Fibroblast of lung (primary cell): ENCODE measurements at regions not wholly inside any gene's neighbourhood (a gene's known extent, or its start where the extent isn't known, plus 50 kb on each side); places are given as distances from the start of the nearest gene placed in this dataset.
A peak's percentile ranks its signal among the peaks of the same experiment; 100 is the strongest.

Experiments
- DNase-seq, 2 donors: peaks; one replicate each; pipeline versions ENCODE4 v3.0.0 to v3.0.0-alpha.2; 2010; ENCODE audit warnings: low read depth in 2 of 2
- H2AFZ ChIP-seq: 2 replicates; pipeline ENCODE4 v1.5.1; 2012; ENCODE audit warnings: low read length, control low read depth, inconsistent platforms
- H3K27ac ChIP-seq: 2 replicates; pipeline ENCODE4 v1.5.1; 2011; ENCODE audit warnings: low read length, control low read depth; ENCODE audit not compliant: insufficient read depth
- H3K27me3 ChIP-seq: 2 replicates; pipeline ENCODE4 v1.5.1; 2011; ENCODE audit warnings: mild to moderate bottlenecking, low read length; ENCODE audit not compliant: control insufficient read depth, insufficient read depth
- H3K36me3 ChIP-seq: 2 replicates; pipeline ENCODE4 v1.5.1; 2011; ENCODE audit warnings: low read length; ENCODE audit not compliant: control insufficient read depth, insufficient read depth
- H3K4me1 ChIP-seq: 2 replicates; pipeline ENCODE4 v1.5.1; 2011; ENCODE audit warnings: low read length; ENCODE audit not compliant: control insufficient read depth, insufficient read depth; ENCODE audit errors: extremely low read depth
- H3K4me2 ChIP-seq: 2 replicates; pipeline ENCODE4 v1.5.1; 2011; ENCODE audit warnings: low read length, control low read depth; ENCODE audit not compliant: insufficient read depth; ENCODE audit errors: extremely low read depth
- H3K4me3 ChIP-seq, 4 experiments: fragments of 200-600 bp in 1 of 4; sonication (generic) in 1 of 4; replicated peaks in 1 of 4; 2 replicates each; pipeline ENCODE4 v1.5.1; 2011 to 2016; ENCODE audit warnings: low read length in 4 of 4, low read depth in 3 of 4, mild to moderate bottlenecking in 3 of 4, control low read depth in 2 of 4, inconsistent platforms in 1 of 4, mixed read lengths in 1 of 4; ENCODE audit not compliant: insufficient read depth in 1 of 4; ENCODE audit errors: control extremely low read depth in 1 of 4
- H3K79me2 ChIP-seq: 2 replicates; pipeline ENCODE4 v1.5.1; 2012; ENCODE audit warnings: mild to moderate bottlenecking, low read length, inconsistent platforms; ENCODE audit not compliant: control insufficient read depth, insufficient read depth
- H3K9ac ChIP-seq: 2 replicates; pipeline ENCODE4 v1.5.1; 2011; ENCODE audit warnings: mild to moderate bottlenecking, low read length, control low read depth; ENCODE audit not compliant: insufficient read depth
- H3K9me3 ChIP-seq: 2 replicates; pipeline ENCODE4 v1.5.1; 2012; ENCODE audit warnings: low read depth, low read length; ENCODE audit not compliant: control insufficient read depth, insufficient read depth
- H4K20me1 ChIP-seq: 2 replicates; pipeline ENCODE4 v1.5.1; 2011; ENCODE audit warnings: low read length; ENCODE audit not compliant: control insufficient read depth, insufficient read depth; ENCODE audit errors: extremely low read depth
- CTCF ChIP-seq, 2 donors: IDR thresholded peaks in 1 of 2; conservative IDR thresholded peaks in 1 of 2; 1 replicate in 1 of 2; 2 replicates in 1 of 2; pipeline ENCODE4 v1.5.1; 2011 to 2012; ENCODE audit warnings: low read length in 2 of 2, control low read depth in 1 of 2, inconsistent platforms in 1 of 2, low read depth in 1 of 2, mild to moderate bottlenecking in 1 of 2
- EZH2 ChIP-seq: IDR thresholded peaks from 2 replicates; pipeline ENCODE4 v1.5.1; 2012; ENCODE audit warnings: low read length, control low read depth, mild to moderate bottlenecking; ENCODE audit errors: missing control alignments

- peak overlapping the region; percentile 11 for H3K4me2 ChIP-seq
These were observed 407.0 kb downstream of the ENC1 start for GRCh38 chr5:74233571-74233970.

GRCh38 chr5:74233091-74233490, 407.4 kb downstream of the ENC1 start:
- H3K9me3 ChIP-seq: no peaks in the 10 kb centered on the region
- TF ChIP-seq EZH2 (no peak), CTCF (conservative IDR thresholded peaks at IDR 0.05 in 1 of 2, IDR thresholded peaks at IDR 0.05 in 1 of 2; ENCODE audit: low read depth in 1 of 2, low read length in 2 of 2) (no peak)
- H3K27ac ChIP-seq: no peak overlapping the region
- H3K4me2 ChIP-seq: peak overlapping the region; percentile 11
- H3K36me3 ChIP-seq: no peaks in the 10 kb centered on the region
- no peaks in the 10 kb centered on the region for H3K79me2 ChIP-seq
- H2AFZ ChIP-seq: no peak overlapping the region
- no peaks in the 10 kb centered on the region for H3K27me3 ChIP-seq
- H3K4me1 ChIP-seq: peaks cover 9% of the 10 kb centered on the region
- no peak for DNase-seq
- H3K9ac ChIP-seq: no peak overlapping the region
- H4K20me1 ChIP-seq: no peaks in the 10 kb centered on the region
- H3K4me3 ChIP-seq: no peak overlapping the region

More at GRCh38 chr5:74233571-74233970, 407.0 kb downstream of the ENC1 start:
- peak; percentile 61 to 81 for DNase-seq
- no peak overlapping the region for H3K27ac ChIP-seq
- no peaks in the 10 kb centered on the region for H3K27me3 ChIP-seq
- no peaks in the 10 kb centered on the region for H3K36me3 ChIP-seq
- no peaks in the 10 kb centered on the region for H3K79me2 ChIP-seq
- H2AFZ ChIP-seq: no peak overlapping the region
- H3K9ac ChIP-seq: no peak overlapping the region
- no peaks in the 10 kb centered on the region for H4K20me1 ChIP-seq
- H3K4me1 ChIP-seq: peaks cover 9% of the 10 kb centered on the region
- no peak for TF ChIP-seq EZH2
- no peak for TF ChIP-seq CTCF (conservative IDR thresholded peaks at IDR 0.05 in 1 of 2, IDR thresholded peaks at IDR 0.05 in 1 of 2; ENCODE audit: low read depth in 1 of 2, low read length in 2 of 2)
- H3K9me3 ChIP-seq: no peaks in the 10 kb centered on the region
- no peak overlapping the region for H3K4me3 ChIP-seq

- no peaks in the 10 kb centered on the region for H4K20me1 ChIP-seq
- no peak overlapping the region for H3K4me2 ChIP-seq
- H3K4me1 ChIP-seq: peaks cover 9% of the 10 kb centered on the region
- no peak for TF ChIP-seq EZH2
- TF ChIP-seq CTCF (conservative IDR thresholded peaks at IDR 0.05 in 1 of 2, IDR thresholded peaks at IDR 0.05 in 1 of 2; ENCODE audit: low read depth in 1 of 2, low read length in 2 of 2): no peak
- H3K27ac ChIP-seq: no peak overlapping the region
- H3K79me2 ChIP-seq: no peaks in the 10 kb centered on the region
- no peaks in the 10 kb centered on the region for H3K9me3 ChIP-seq
- no peaks in the 10 kb centered on the region for H3K27me3 ChIP-seq
- H2AFZ ChIP-seq: no peak overlapping the region
- no peak overlapping the region for H3K4me3 ChIP-seq
- H3K36me3 ChIP-seq: no peaks in the 10 kb centered on the region
- DNase-seq: peak; percentile 20 to 97
- H3K9ac ChIP-seq: no peak overlapping the region
These were observed 408.3 kb downstream of the ENC1 start for GRCh38 chr5:74232276-74232675.
